HepG2 (cell line): ENCODE measurements at regions not wholly inside any gene's neighbourhood (a gene's known extent, or its start where the extent isn't known, plus 50 kb on each side); places are given as distances from the start of the nearest gene placed in this dataset.

ENCODE experiments used
- ATAC-seq: fragments of 200-7000 bp; cut with Tn5 transposase; 3 replicates; pipeline ENCODE4 v1.9.1; 2020; ENCODE audit warnings: mild to moderate bottlenecking, moderate library complexity
- BruUV-seq: library from RNA; stranded (reverse); fragments of 400-500 nt; replicated peaks from 2 replicates; lab custom pipeline; 2021; lab: Mats Ljungman, UMichigan
- CTCF ChIA-PET: fragments of 300-600 bp; formaldehyde crosslinking; extraction: SDS; loops from one replicate; lab custom pipeline; 2021; ENCODE audit warnings: low total read pairs, inconsistent platforms, low intra/inter-chr PET ratio; lab: Yijun Ruan, JAX
- POLR2A ChIA-PET: fragments of 350-600 bp; sonication (Branson Sonifier 250); formaldehyde crosslinking; loops from one replicate; lab custom pipeline; 2020; ENCODE audit warnings: antibody characterized with exemption, inconsistent platforms; lab: Yijun Ruan, JAX
- DNase-seq: peaks from one replicate; pipeline ENCODE4 v3.0.0-alpha.2; 2015; ENCODE audit warnings: low spot score
- FAIRE-seq: peaks from 3 replicates; lab custom pipeline; 2011; peaks lifted over from hg19 to GRCh38; lab: Jason Lieb, UNC
- H2AFZ ChIP-seq: one replicate; pipeline ENCODE4 v1.6.1; 2011; ENCODE audit warnings: low read length, inconsistent platforms
- H3K27ac ChIP-seq: fragments of 300-600 bp; 3 replicates; pipeline ENCODE4 v1.8.0; 2011; ENCODE audit warnings: mixed run types, mild to moderate bottlenecking, mixed read lengths, low read length, inconsistent platforms; ENCODE audit not compliant: insufficient read depth; ENCODE audit errors: extremely low read length
- H3K27me3 ChIP-seq, 2 experiments: fragments of 200-600 bp in 1 of 2; 2 replicates in 1 of 2; 3 replicates in 1 of 2; pipeline versions ENCODE4 v1.6.0 to v1.8.0; 2011; ENCODE audit warnings: low read length in 2 of 2, mild to moderate bottlenecking in 2 of 2, moderate library complexity in 2 of 2, inconsistent platforms in 1 of 2; ENCODE audit not compliant: insufficient read depth in 2 of 2, control insufficient read depth in 1 of 2
- H3K36me3 ChIP-seq, 2 experiments: fragments of 200-600 bp in 1 of 2; replicated peaks in 1 of 2; 2 replicates in 1 of 2; 3 replicates in 1 of 2; pipeline versions ENCODE4 v1.5.1 to v1.8.0; 2011; ENCODE audit warnings: low read length in 2 of 2, inconsistent platforms in 1 of 2; ENCODE audit not compliant: insufficient read depth in 2 of 2, control insufficient read depth in 1 of 2
- H3K4me1 ChIP-seq: 2 replicates; pipeline ENCODE4 v1.5.1; 2012; ENCODE audit warnings: low read length, inconsistent platforms; ENCODE audit not compliant: insufficient read depth
- H3K4me2 ChIP-seq: 2 replicates; pipeline ENCODE4 v1.6.0; 2011; ENCODE audit warnings: low read depth, low read length, inconsistent platforms
- H3K4me3 ChIP-seq, 3 experiments: fragments of 200-600 bp in 1 of 3; sonication (generic), shearing (Covaris generic) in 1 of 3; replicated peaks in 1 of 3; 2 replicates each; pipeline ENCODE4 v1.5.1; 2011 to 2016; ENCODE audit warnings: low read length in 3 of 3, inconsistent platforms in 2 of 3, low read depth in 2 of 3, mild to moderate bottlenecking in 2 of 3, control low read depth in 1 of 3, mixed read lengths in 1 of 3; ENCODE audit not compliant: insufficient read depth in 1 of 3
- H3K79me2 ChIP-seq: one replicate; pipeline ENCODE4 v1.6.1; 2011; ENCODE audit warnings: low read length, inconsistent platforms; ENCODE audit not compliant: insufficient read depth
- H3K9ac ChIP-seq: 2 replicates; pipeline ENCODE4 v1.6.0; 2011; ENCODE audit warnings: mild to moderate bottlenecking, low read depth, low read length, inconsistent platforms; ENCODE audit not compliant: insufficient read depth
- H3K9me3 ChIP-seq: 2 replicates; pipeline ENCODE4 v1.5.1; 2012; ENCODE audit warnings: mild to moderate bottlenecking, low read length
- H4K20me1 ChIP-seq: 2 replicates; pipeline ENCODE4 v1.6.0; 2011; ENCODE audit warnings: inconsistent platforms, mild to moderate bottlenecking, low read length, moderate library complexity; ENCODE audit not compliant: insufficient read depth
- CBX1 ChIP-seq: IDR thresholded peaks from one replicate; pipeline ENCODE4 v1.6.1; 2016; ENCODE audit warnings: antibody characterized with exemption, low read depth
- CENPBD1 ChIP-seq: sonication (generic); formaldehyde crosslinking; IDR thresholded peaks from 2 replicates; pipeline ENCODE4 v1.8.0; 2022; ENCODE audit warnings: missing genetic modification reagents, low read depth, mild to moderate bottlenecking, borderline replicate concordance
- KDM4B ChIP-seq: sonication (generic); formaldehyde crosslinking; IDR thresholded peaks from 2 replicates; pipeline ENCODE4 v1.4.0; 2020; ENCODE audit warnings: missing genetic modification reagents
- KLF16 ChIP-seq, 2 experiments: sonication (generic) in 1 of 2; formaldehyde crosslinking in 1 of 2; IDR thresholded peaks; 2 replicates each; pipeline versions ENCODE4 v1.6.1 to v1.8.0; 2016 to 2023; ENCODE audit warnings: missing genetic modification reagents in 2 of 2, missing compliant biosample characterization in 1 of 2
- POGZ ChIP-seq: sonication (generic); formaldehyde crosslinking; IDR thresholded peaks from 2 replicates; pipeline ENCODE4 v1.4.0; 2020; ENCODE audit warnings: mild to moderate bottlenecking, missing genetic modification reagents
- SOX13 ChIP-seq, 3 experiments: fragments of 450-650 bp in 1 of 3; sonication (generic) in 1 of 3; formaldehyde crosslinking in 1 of 3; IDR thresholded peaks in 2 of 3; conservative IDR thresholded peaks in 1 of 3; 2 replicates each; pipeline versions ENCODE4 v1.5.0 to v1.6.1; 2016 to 2020; ENCODE audit warnings: antibody characterized with exemption in 1 of 3, mild to moderate bottlenecking in 1 of 3, missing compliant biosample characterization in 1 of 3, missing genetic modification reagents in 1 of 3, moderate library complexity in 1 of 3
- TFDP1 ChIP-seq: IDR thresholded peaks from 2 replicates; pipeline ENCODE4 v1.6.1; 2016; ENCODE audit warnings: missing compliant biosample characterization, missing genetic modification reagents, borderline replicate concordance
- ZNF251 ChIP-seq: sonication (generic); formaldehyde crosslinking; IDR thresholded peaks from 2 replicates; pipeline ENCODE4 v1.9.0; 2021; ENCODE audit warnings: mild to moderate bottlenecking, missing genetic modification reagents
- ZNF331 ChIP-seq: sonication (generic); formaldehyde crosslinking; IDR thresholded peaks from 2 replicates; pipeline ENCODE4 v1.4.0; 2020; ENCODE audit warnings: missing genetic modification reagents
- ZNF33A ChIP-seq: sonication (generic); formaldehyde crosslinking; IDR thresholded peaks from 2 replicates; pipeline ENCODE4 v1.5.1; 2020; ENCODE audit warnings: missing genetic modification reagents, mild to moderate bottlenecking, moderate library complexity, borderline replicate concordance
- WGBS: methylation state at CpG from one replicate; pipeline ENCODE4 v1.1.6; 2017; ENCODE audit warnings: low lambda C conversion rate; 5-methylcytosine and 5-hydroxymethylcytosine counted together
- in situ Hi-C: cut with HindIII; loops from 2 replicates; pipeline ENCODE4 v1.10.0; 2017; ENCODE audit warnings: low pct_unique_long_range_greater_than_20kb; ENCODE audit not compliant: extremely low pct_ligation_motif_present
- intact Hi-C: fragments of 100-400 bp; cut with micrococcal nuclease; formaldehyde crosslinking; loops from one replicate; pipeline ENCODE4 v1.10.0; 2022; ENCODE audit not compliant: unreplicated experiment
- TF ChIP-seq, protein P1 (sequence below): sonication (generic); formaldehyde crosslinking; IDR thresholded peaks from 2 replicates; pipeline ENCODE4 v1.5.0; 2020; ENCODE audit warnings: missing genetic modification reagents
- TF ChIP-seq, protein P2 (sequence below): sonication (generic); formaldehyde crosslinking; IDR thresholded peaks from 2 replicates; pipeline ENCODE4 v1.8.0; 2022; ENCODE audit warnings: mild to moderate bottlenecking, missing genetic modification reagents

DNA sequence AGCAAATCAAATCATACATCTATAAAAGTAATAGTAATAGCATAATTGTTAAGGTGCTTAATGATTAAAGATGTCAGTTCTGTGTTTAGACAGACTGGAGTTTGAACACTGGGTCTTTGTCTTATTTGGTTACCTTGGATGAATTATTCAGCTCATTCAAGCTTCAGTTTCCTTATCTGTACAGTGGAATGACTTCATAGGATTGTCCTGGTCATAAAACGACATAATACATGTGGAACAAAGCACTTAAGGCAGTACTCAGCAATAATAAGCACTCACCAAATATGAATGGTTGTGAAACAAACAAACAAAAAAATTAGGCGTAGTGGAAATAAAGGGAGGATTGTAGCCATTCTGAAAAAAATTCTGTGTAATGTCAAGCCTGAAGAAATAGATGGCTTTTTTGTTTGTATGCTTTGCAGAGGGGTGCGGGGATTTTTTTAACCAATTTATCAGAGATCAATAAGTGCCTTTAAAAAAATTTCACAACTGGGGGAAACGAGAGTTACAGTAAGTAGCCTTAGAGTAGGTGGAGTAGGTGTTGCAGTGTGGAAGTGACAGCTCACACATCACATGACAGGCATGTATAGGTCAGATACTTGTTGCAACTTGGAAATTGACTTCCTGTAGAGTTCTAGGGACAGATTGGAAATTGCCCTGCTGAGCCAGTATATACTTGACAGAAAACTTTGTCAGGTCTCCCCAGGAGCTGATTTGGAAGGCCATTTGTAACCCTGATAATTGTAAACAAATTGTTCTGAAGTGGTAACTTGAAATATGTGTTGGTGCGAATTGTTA is 157.7 kb downstream of the SLC15A5 start:
- intact Hi-C loops, result no loop called here

More for the DNA sequence above, 157.7 kb downstream of the SLC15A5 start:
- in situ Hi-C loops, result no loop called here
- no peaks in the 10 kb centered on the region for H3K9me3 ChIP-seq
- no peak overlapping the region for H3K27ac ChIP-seq
- BruUV-seq, result no TSS peak
- H3K79me2 ChIP-seq, result no peaks in the 10 kb centered on the region
- no peaks in the 10 kb centered on the region for H4K20me1 ChIP-seq
- POLR2A ChIA-PET, result no interaction called here
- no peak for ATAC-seq
- H3K27me3 ChIP-seq, result no peaks in the 10 kb centered on the region
- TF ChIP-seq ZNF331 (CRISPR knock-in tag), result no peak
- TF ChIP-seq, protein P1, sequence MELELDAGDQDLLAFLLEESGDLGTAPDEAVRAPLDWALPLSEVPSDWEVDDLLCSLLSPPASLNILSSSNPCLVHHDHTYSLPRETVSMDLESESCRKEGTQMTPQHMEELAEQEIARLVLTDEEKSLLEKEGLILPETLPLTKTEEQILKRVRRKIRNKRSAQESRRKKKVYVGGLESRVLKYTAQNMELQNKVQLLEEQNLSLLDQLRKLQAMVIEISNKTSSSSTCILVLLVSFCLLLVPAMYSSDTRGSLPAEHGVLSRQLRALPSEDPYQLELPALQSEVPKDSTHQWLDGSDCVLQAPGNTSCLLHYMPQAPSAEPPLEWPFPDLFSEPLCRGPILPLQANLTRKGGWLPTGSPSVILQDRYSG (CRISPR knock-in tag), result no peak
- TF ChIP-seq KLF16 (CRISPR knock-in tag; IDR thresholded peaks at IDR 0.05), result no peak
- no peak for TF ChIP-seq KDM4B
- TF ChIP-seq SOX13 (IDR thresholded peaks at IDR 0.05), result no peak
- no peak for TF ChIP-seq SOX13 (CRISPR knock-in tag; conservative IDR thresholded peaks at IDR 0.05 in 1 of 2, IDR thresholded peaks at IDR 0.05 in 1 of 2)
- no peak for TF ChIP-seq POGZ
- no peak for TF ChIP-seq CBX1
- TF ChIP-seq CENPBD1 (CRISPR knock-in tag), result no peak
- TF ChIP-seq ZNF251, result no peak
- TF ChIP-seq TFDP1, result no peak
- no peak for TF ChIP-seq ZNF33A (CRISPR knock-in tag)
- TF ChIP-seq, protein P2, sequence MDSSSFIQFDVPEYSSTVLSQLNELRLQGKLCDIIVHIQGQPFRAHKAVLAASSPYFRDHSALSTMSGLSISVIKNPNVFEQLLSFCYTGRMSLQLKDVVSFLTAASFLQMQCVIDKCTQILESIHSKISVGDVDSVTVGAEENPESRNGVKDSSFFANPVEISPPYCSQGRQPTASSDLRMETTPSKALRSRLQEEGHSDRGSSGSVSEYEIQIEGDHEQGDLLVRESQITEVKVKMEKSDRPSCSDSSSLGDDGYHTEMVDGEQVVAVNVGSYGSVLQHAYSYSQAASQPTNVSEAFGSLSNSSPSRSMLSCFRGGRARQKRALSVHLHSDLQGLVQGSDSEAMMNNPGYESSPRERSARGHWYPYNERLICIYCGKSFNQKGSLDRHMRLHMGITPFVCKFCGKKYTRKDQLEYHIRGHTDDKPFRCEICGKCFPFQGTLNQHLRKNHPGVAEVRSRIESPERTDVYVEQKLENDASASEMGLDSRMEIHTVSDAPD, result no peak
- H2AFZ ChIP-seq, result no peak overlapping the region
- no peaks in the 10 kb centered on the region for H3K4me1 ChIP-seq
- H3K36me3 ChIP-seq, result no peaks in the 10 kb centered on the region
- WGBS, result 13% methylated on average over 5 of the region's 5 CpGs
- CTCF ChIA-PET, result no interaction called here
- H3K4me2 ChIP-seq, result no peak overlapping the region
- DNase-seq, result no peak
- H3K9ac ChIP-seq, result no peak overlapping the region
- FAIRE-seq, result no peak
- no peak overlapping the region for H3K4me3 ChIP-seq
